Thyroid gland (tissue), 4 donors: ENCODE measurements at regions not wholly inside any gene's neighbourhood (a gene's known extent, or its start where the extent isn't known, plus 50 kb on each side); places are given as distances from the start of the nearest gene placed in this dataset.

ENCODE experiments used
- DNase-seq, 2 donors: peaks; one replicate each; pipeline ENCODE4 v3.0.0-alpha.2; 2019
- H3K27ac ChIP-seq, 3 donors: fragments of 200-600 bp; sonication (generic); 1 replicate in 2 of 3; 2 replicates in 1 of 3; pipeline ENCODE4 v1.5.1; 2016 to 2019; ENCODE audit warnings: mild to moderate bottlenecking in 1 of 3, moderate library complexity in 1 of 3
- H3K27me3 ChIP-seq: fragments of 200-600 bp; sonication (generic); one replicate; pipeline ENCODE4 v1.5.1; 2019
- H3K36me3 ChIP-seq, 2 donors: fragments of 200-600 bp; sonication (generic); one replicate each; pipeline ENCODE4 v1.5.1; 2016 to 2019
- H3K4me1 ChIP-seq, 2 donors: fragments of 200-600 bp; sonication (generic); one replicate each; pipeline ENCODE4 v1.5.1; 2017 to 2019
- H3K4me3 ChIP-seq, 3 donors: fragments of 200-600 bp; sonication (generic); replicated peaks in 1 of 3; 1 replicate in 2 of 3; 2 replicates in 1 of 3; pipeline ENCODE4 v1.5.1; 2016; ENCODE audit warnings: mild to moderate bottlenecking in 1 of 3
- H3K9me3 ChIP-seq: fragments of 200-600 bp; sonication (generic); one replicate; pipeline ENCODE4 v1.5.1; 2017
- CTCF ChIP-seq, 6 experiments: fragments of 200-600 bp in 3 of 6; fragments of 450-650 bp in 3 of 6; sonication (generic) in 3 of 6; IDR thresholded peaks; one replicate each; pipeline ENCODE4 v1.5.1; 2016 to 2019; ENCODE audit warnings: antibody characterized with exemption in 6 of 6, mild to moderate bottlenecking in 2 of 6, inconsistent platforms in 1 of 6, moderate library complexity in 1 of 6
- POLR2A ChIP-seq, 2 donors: fragments of 450-650 bp; IDR thresholded peaks; one replicate each; pipeline ENCODE4 v1.6.1; 2017; ENCODE audit warnings: antibody characterized with exemption in 2 of 2, mild to moderate bottlenecking in 2 of 2, moderate library complexity in 1 of 2
- WGBS, 2 donors: methylation state at CpG; one replicate each; pipeline ENCODE4 v1.1.5; 2017; 5-methylcytosine and 5-hydroxymethylcytosine counted together
- intact Hi-C: fragments of 100-400 bp; cut with DNase I; formaldehyde crosslinking; loops from one replicate; pipeline ENCODE4 v1.15.1; 2023

- intact Hi-C loops: no loop called here
These were observed 795.2 kb downstream of the REEP3 start for GRCh38 chr10:64316416-64316815.

GRCh38 chr10:64316833-64317232 lies 795.6 kb downstream of the REEP3 start:
- no peak for TF ChIP-seq CTCF (IDR thresholded peaks at IDR 0.05)
- TF ChIP-seq POLR2A (IDR thresholded peaks at IDR 0.05): no peak
- 90 to 93% methylated on average over 3 of the region's 3 CpGs for WGBS, 2 donors
- intact Hi-C loops: no loop called here
- Histone ChIP-seq H3K4me3 (no peak overlapping the region), H3K9me3 (no peaks in the 10 kb centered on the region), H3K27me3 (no peaks in the 10 kb centered on the region), H3K4me1 (no peaks in the 10 kb centered on the region), H3K36me3 (no peaks in the 10 kb centered on the region), H3K27ac (no peak overlapping the region)
- no peak for DNase-seq

More at GRCh38 chr10:64316416-64316815, 795.2 kb downstream of the REEP3 start:
- no peak overlapping the region for H3K27ac ChIP-seq
- no peaks in the 10 kb centered on the region for H3K27me3 ChIP-seq
- DNase-seq: no peak
- H3K36me3 ChIP-seq: no peaks in the 10 kb centered on the region
- no peak overlapping the region for H3K4me3 ChIP-seq
- WGBS, 2 donors: 8 to 18% methylated on average over 1 of the region's 1 CpG
- no peak for TF ChIP-seq POLR2A (IDR thresholded peaks at IDR 0.05)
- no peak for TF ChIP-seq CTCF (IDR thresholded peaks at IDR 0.05)
- no peaks in the 10 kb centered on the region for H3K9me3 ChIP-seq
- H3K4me1 ChIP-seq: no peaks in the 10 kb centered on the region

GRCh38 chr10:64320448-64320847 lies 799.2 kb downstream of the REEP3 start:
- intact Hi-C loops: no loop called here
- no peak overlapping the region for H3K27ac ChIP-seq
- H3K4me3 ChIP-seq: no peak overlapping the region
- no peaks in the 10 kb centered on the region for H3K36me3 ChIP-seq
- DNase-seq: no peak
- H3K27me3 ChIP-seq: no peaks in the 10 kb centered on the region
- H3K9me3 ChIP-seq: no peaks in the 10 kb centered on the region
- WGBS, 2 donors: 81 to 87% methylated on average over 6 of the region's 6 CpGs
- TF ChIP-seq CTCF (IDR thresholded peaks at IDR 0.05) (no peak), POLR2A (IDR thresholded peaks at IDR 0.05) (no peak)
- H3K4me1 ChIP-seq: no peaks in the 10 kb centered on the region

GRCh38 chr10:64329510-64329909 lies 808.3 kb downstream of the REEP3 start:
- Histone ChIP-seq H3K27me3 (no peaks in the 10 kb centered on the region), H3K27ac (no peak overlapping the region), H3K4me1 (no peaks in the 10 kb centered on the region), H3K4me3 (no peak overlapping the region), H3K9me3 (no peaks in the 10 kb centered on the region), H3K36me3 (no peaks in the 10 kb centered on the region)
- intact Hi-C loops: no loop called here
- 94 to 96% methylated on average over 5 of the region's 5 CpGs for WGBS, 2 donors
- no peak for DNase-seq
- no peak for TF ChIP-seq POLR2A (IDR thresholded peaks at IDR 0.05)

- WGBS, 2 donors: 11 to 19% methylated on average over 1 of the region's 1 CpG
- intact Hi-C loops: no loop called here
These were observed 811.4 kb downstream of the REEP3 start for GRCh38 chr10:64332551-64332950.

More at GRCh38 chr10:64332551-64332950, 811.4 kb downstream of the REEP3 start:
- no peak overlapping the region for H3K27ac ChIP-seq
- no peaks in the 10 kb centered on the region for H3K36me3 ChIP-seq
- H3K4me1 ChIP-seq: no peaks in the 10 kb centered on the region
- no peak for DNase-seq
- no peaks in the 10 kb centered on the region for H3K9me3 ChIP-seq
- no peak overlapping the region for H3K4me3 ChIP-seq
- no peaks in the 10 kb centered on the region for H3K27me3 ChIP-seq
- TF ChIP-seq CTCF (IDR thresholded peaks at IDR 0.05): no peak
